Right lobe of liver (tissue), 4 donors: ENCODE measurements at regions not wholly inside any gene's neighbourhood (a gene's known extent, or its start where the extent isn't known, plus 50 kb on each side); places are given as distances from the start of the nearest gene placed in this dataset.
A peak's percentile ranks its signal among the peaks of the same experiment; 100 is the strongest.

Experiments used
- CTCF ChIP-seq, 4 donors: fragments of 200-600 bp in 3 of 4; fragments of 450-650 bp in 1 of 4; IDR thresholded peaks; one replicate each; pipeline versions ENCODE4 v1.5.1 to v1.8.0; 2016 to 2022; ENCODE audit warnings: antibody characterized with exemption in 4 of 4, mild to moderate bottlenecking in 2 of 4
- POLR2A ChIP-seq: fragments of 450-650 bp; IDR thresholded peaks from one replicate; pipeline ENCODE4 v1.6.1; 2017; ENCODE audit warnings: antibody characterized with exemption, mild to moderate bottlenecking
- donor health status: DM: no; HTN: no; CAD: no.
- donor health status: DM: no; HTN: no; CAD: no.
- donor health status: DM: no; HTN: yes; CAD: no.

DNA sequence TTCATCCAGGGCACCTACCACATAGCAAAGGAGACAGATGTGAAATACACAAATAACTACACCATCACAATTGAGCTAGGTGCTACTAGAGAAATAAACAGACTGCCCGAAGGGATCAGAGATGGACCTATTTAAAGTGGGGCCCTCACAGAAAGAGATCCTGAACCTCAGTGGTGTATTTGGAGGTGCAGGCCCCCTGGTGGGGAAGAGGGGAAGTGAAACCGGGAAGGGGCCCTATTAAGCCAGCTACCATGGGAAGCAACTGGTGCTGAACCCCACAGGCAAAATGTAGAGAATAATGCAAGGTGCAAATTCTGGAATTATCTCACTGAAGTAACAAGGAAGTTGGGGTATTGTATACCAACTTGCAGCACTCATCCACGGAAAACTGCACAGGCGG is 78.6 kb upstream of the FAM9A start:
- TF ChIP-seq CTCF (IDR thresholded peaks at IDR 0.05), result peak; percentile 25 to 59 (median 52)
- TF ChIP-seq POLR2A, result no peak
